Smooth muscle cell (in vitro differentiated cells): ENCODE measurements at regions not wholly inside any gene's neighbourhood (a gene's known extent, or its start where the extent isn't known, plus 50 kb on each side); places are given as distances from the start of the nearest gene placed in this dataset.

Experiments used
- DNase-seq: peaks from one replicate; lab custom pipeline; 2025; ENCODE audit not compliant: unreplicated experiment; lab: John Stamatoyannopoulos, UW
- H2AFZ ChIP-seq: fragments of 200-600 bp; sonication (generic); 2 replicates; pipeline ENCODE4 v1.6.0; 2016; ENCODE audit warnings: antibody characterized with exemption, low read depth, mild to moderate bottlenecking
- H3F3A ChIP-seq: fragments of 200-600 bp; sonication (generic); 2 replicates; pipeline ENCODE4 v1.6.0; 2017; ENCODE audit warnings: antibody characterized with exemption, low read depth
- H3K27ac ChIP-seq: fragments of 200-600 bp; sonication (generic); 2 replicates; pipeline ENCODE4 v1.5.1; 2016; ENCODE audit warnings: low read depth, mild to moderate bottlenecking
- H3K27me3 ChIP-seq: fragments of 200-600 bp; sonication (generic); 2 replicates; pipeline ENCODE4 v1.6.1; 2016; ENCODE audit warnings: low read depth, mild to moderate bottlenecking
- H3K36me3 ChIP-seq: fragments of 200-600 bp; sonication (generic); 2 replicates; pipeline ENCODE4 v1.5.1; 2016; ENCODE audit warnings: low read depth
- H3K4me1 ChIP-seq: fragments of 200-600 bp; sonication (generic); 2 replicates; pipeline ENCODE4 v1.5.1; 2016; ENCODE audit warnings: low read depth
- H3K4me2 ChIP-seq: fragments of 200-600 bp; sonication (generic); 2 replicates; pipeline ENCODE4 v1.6.0; 2016; ENCODE audit warnings: mild to moderate bottlenecking
- H3K4me3 ChIP-seq: fragments of 200-600 bp; sonication (generic); 2 replicates; pipeline ENCODE4 v1.5.1; 2016; ENCODE audit warnings: mild to moderate bottlenecking
- H3K79me2 ChIP-seq: fragments of 200-600 bp; sonication (generic); 2 replicates; pipeline ENCODE4 v1.6.0; 2016; ENCODE audit warnings: low read depth, mild to moderate bottlenecking
- H3K9ac ChIP-seq: fragments of 200-600 bp; sonication (generic); 2 replicates; pipeline ENCODE4 v1.6.0; 2016; ENCODE audit warnings: low read depth
- H3K9me3 ChIP-seq: fragments of 200-600 bp; sonication (generic); replicated peaks from 2 replicates; pipeline ENCODE4 v1.5.1; 2016; ENCODE audit warnings: low read depth
- H4K20me1 ChIP-seq: fragments of 200-600 bp; sonication (generic); 2 replicates; pipeline ENCODE4 v1.6.0; 2016; ENCODE audit warnings: low read depth
- CTCF ChIP-seq: fragments of 200-600 bp; sonication (generic); IDR thresholded peaks from 2 replicates; pipeline ENCODE4 v1.5.1; 2017; ENCODE audit warnings: borderline replicate concordance, mild to moderate bottlenecking, antibody characterized with exemption; ENCODE audit not compliant: insufficient read depth, poor library complexity, severe bottlenecking
- WGBS: methylation state at CpG from one replicate; pipeline ENCODE4 v1.1.7; 2016; ENCODE audit warnings: low lambda C conversion rate; 5-methylcytosine and 5-hydroxymethylcytosine counted together

DNA sequence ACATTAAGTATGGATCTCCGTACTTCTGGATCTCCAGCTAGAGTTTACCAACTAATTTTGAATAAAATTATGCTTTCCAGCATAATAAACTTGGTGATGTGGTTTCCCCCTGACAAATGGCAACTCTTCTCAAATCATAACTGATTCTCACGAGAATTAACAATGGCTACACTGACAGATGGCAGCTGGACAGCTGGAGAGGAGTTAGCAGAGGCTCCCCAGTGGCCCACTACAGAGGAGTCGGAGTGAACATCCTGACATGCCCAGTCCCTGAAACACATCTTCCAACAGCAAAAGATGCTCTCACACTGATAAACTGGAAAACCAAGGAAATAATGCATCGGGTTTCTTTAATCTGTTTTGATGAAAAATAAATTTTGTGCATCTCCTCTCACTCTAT, 239.6 kb downstream of the MAN2A1 start:
- Histone ChIP-seq H3F3A (no peaks in the 10 kb centered on the region), H3K4me1 (no peaks in the 10 kb centered on the region), H3K79me2 (no peaks in the 10 kb centered on the region), H3K27ac (no peak overlapping the region), H3K27me3 (peaks cover 27% of the 10 kb centered on the region), H3K4me3 (no peak overlapping the region), H4K20me1 (no peaks in the 10 kb centered on the region), H3K36me3 (no peaks in the 10 kb centered on the region), H3K9ac (no peak overlapping the region), H2AFZ (no peak overlapping the region), H3K9me3 (peaks cover 3% of the 10 kb centered on the region), H3K4me2 (no peak overlapping the region)
- DNase-seq: no peak
- 90% methylated on average over 4 of the region's 4 CpGs for WGBS
- TF ChIP-seq CTCF: no peak

DNA sequence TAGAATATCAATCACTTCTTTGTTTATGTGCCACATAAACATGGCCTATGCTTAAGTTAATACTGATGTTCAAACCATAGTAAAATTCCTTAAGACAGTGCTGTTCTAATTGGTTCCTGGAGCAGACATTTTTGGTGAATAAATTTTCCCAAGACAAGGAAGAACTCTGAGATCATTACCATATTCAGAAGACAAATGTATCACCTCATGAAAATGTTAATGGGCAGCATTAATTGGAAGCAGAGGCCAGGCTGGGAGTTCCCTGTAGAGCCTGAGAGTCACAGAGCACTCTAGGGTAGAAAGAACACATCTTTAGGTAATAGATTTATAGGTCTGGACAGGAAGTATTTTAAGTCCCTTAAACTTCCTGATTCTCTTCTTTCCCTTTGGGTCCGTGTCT, 240.2 kb downstream of the MAN2A1 start:
- DNase-seq: no peak
- no peak overlapping the region for H2AFZ ChIP-seq
- H3F3A ChIP-seq: no peaks in the 10 kb centered on the region
- no peaks in the 10 kb centered on the region for H4K20me1 ChIP-seq
- H3K27me3 ChIP-seq: peaks cover 32% of the 10 kb centered on the region
- H3K27ac ChIP-seq: no peak overlapping the region
- TF ChIP-seq CTCF: no peak
- H3K4me3 ChIP-seq: no peak overlapping the region
- no peak overlapping the region for H3K4me2 ChIP-seq
- whole genome bisulfite sequencing: 20% methylated on average over 1 of the region's 1 CpG
- H3K9me3 ChIP-seq: peaks cover 3% of the 10 kb centered on the region
- no peaks in the 10 kb centered on the region for H3K79me2 ChIP-seq
- H3K36me3 ChIP-seq: no peaks in the 10 kb centered on the region
- no peak overlapping the region for H3K9ac ChIP-seq
- no peaks in the 10 kb centered on the region for H3K4me1 ChIP-seq

DNA sequence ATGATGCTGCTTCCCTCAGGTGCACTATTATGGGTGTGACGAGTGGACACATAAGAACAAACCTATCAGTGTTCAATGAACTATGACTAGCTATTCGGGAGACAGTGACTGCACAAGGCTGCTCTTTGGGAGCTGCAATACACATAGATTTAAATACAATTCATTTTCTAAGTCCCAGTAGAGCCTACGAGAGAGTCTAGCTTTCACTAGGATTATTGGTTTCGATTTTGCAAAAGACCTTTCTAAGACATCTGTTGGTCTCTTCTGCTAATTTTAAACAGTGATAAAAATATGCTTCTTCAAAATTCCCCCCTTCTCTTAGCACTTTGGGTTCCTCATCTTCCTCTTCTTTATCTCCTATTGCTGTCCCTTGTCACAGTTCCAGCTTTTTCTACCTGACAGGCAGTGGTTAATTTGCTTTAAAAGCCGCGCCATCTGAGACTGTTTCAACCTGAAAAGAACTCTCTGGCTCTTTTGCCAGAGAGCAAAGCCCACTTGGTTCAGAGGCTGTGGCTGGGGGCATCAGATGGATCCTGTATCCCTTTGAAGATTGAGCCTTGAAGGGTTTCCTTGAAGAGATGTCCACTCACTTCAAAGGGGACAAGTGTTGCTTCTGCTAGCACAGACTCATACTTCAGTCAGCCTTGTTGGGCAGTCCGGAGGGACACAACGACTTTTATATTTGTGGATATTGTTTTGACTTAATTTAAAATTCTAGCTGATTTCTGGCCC, 241.5 kb downstream of the MAN2A1 start:
- Histone ChIP-seq H3K4me1 (no peaks in the 10 kb centered on the region), H3K9me3 (peaks cover 3% of the 10 kb centered on the region), H3K4me3 (no peak overlapping the region), H4K20me1 (no peaks in the 10 kb centered on the region), H3F3A (no peaks in the 10 kb centered on the region), H3K4me2 (no peak overlapping the region), H2AFZ (no peak overlapping the region), H3K27ac (no peak overlapping the region), H3K36me3 (no peaks in the 10 kb centered on the region), H3K9ac (no peak overlapping the region), H3K79me2 (no peaks in the 10 kb centered on the region), H3K27me3 (peaks cover 34% of the 10 kb centered on the region)
- DNase-seq: no peak
- 85% methylated on average over 8 of the region's 8 CpGs for WGBS
- no peak for TF ChIP-seq CTCF
